Vagina (tissue), 2 donors: ENCODE measurements at regions not wholly inside any gene's neighbourhood (a gene's known extent, or its start where the extent isn't known, plus 50 kb on each side); places are given as distances from the start of the nearest gene placed in this dataset.

ENCODE experiments used
- DNase-seq, 2 donors: peaks; one replicate each; pipeline ENCODE4 v3.0.0-alpha.2; 2017; ENCODE audit errors: extremely low spot score in 2 of 2
- H3K27ac ChIP-seq: fragments of 200-600 bp; sonication (generic); one replicate; pipeline ENCODE4 v1.5.1; 2019
- H3K27me3 ChIP-seq: fragments of 200-600 bp; sonication (generic); one replicate; pipeline ENCODE4 v1.5.1; 2019
- H3K36me3 ChIP-seq, 2 donors: fragments of 200-600 bp; sonication (generic); one replicate each; pipeline ENCODE4 v1.5.1; 2017 to 2019
- H3K4me1 ChIP-seq: fragments of 200-600 bp; sonication (generic); one replicate; pipeline ENCODE4 v1.5.1; 2019
- H3K4me3 ChIP-seq, 2 donors: fragments of 200-600 bp; sonication (generic); 1 replicate in 1 of 2; 2 replicates in 1 of 2; pipeline ENCODE4 v1.5.1; 2016 to 2019
- H3K9me3 ChIP-seq: fragments of 200-600 bp; sonication (generic); one replicate; pipeline ENCODE4 v1.5.1; 2019
- CTCF ChIP-seq, 3 experiments: fragments of 450-650 bp in 2 of 3; fragments of 200-600 bp in 1 of 3; sonication (generic) in 1 of 3; IDR thresholded peaks; one replicate each; pipeline ENCODE4 v1.5.1; 2017 to 2019; ENCODE audit warnings: antibody characterized with exemption in 3 of 3, mild to moderate bottlenecking in 2 of 3, moderate library complexity in 2 of 3
- POLR2A ChIP-seq, 2 donors: fragments of 450-650 bp; IDR thresholded peaks; one replicate each; pipeline ENCODE4 v1.6.1; 2017; ENCODE audit warnings: antibody characterized with exemption in 2 of 2, mild to moderate bottlenecking in 2 of 2, moderate library complexity in 2 of 2
- POLR2AphosphoS5 ChIP-seq, 2 donors: sonication (generic); formaldehyde crosslinking; IDR thresholded peaks; one replicate each; pipeline ENCODE4 v1.9.0; 2017; ENCODE audit warnings: antibody characterized with exemption in 2 of 2, mild to moderate bottlenecking in 2 of 2, low read depth in 1 of 2; ENCODE audit not compliant: insufficient read depth in 1 of 2
- intact Hi-C: fragments of 100-400 bp; cut with DNase I; formaldehyde crosslinking; loops from one replicate; pipeline ENCODE4 v1.15.1; 2023

- H3K27me3 ChIP-seq, result no peaks in the 10 kb centered on the region
- no peak for DNase-seq
Observed at GRCh38 chr18:30177056-30177455, 865.5 kb downstream of the DSC3 start.

GRCh38 chr18:30175621-30176225 is 866.8 kb downstream of the DSC3 start:
- Histone ChIP-seq H3K4me3 (no peak overlapping the region), H3K27me3 (no peaks in the 10 kb centered on the region), H3K4me1 (no peaks in the 10 kb centered on the region), H3K9me3 (no peaks in the 10 kb centered on the region), H3K27ac (no peak overlapping the region), H3K36me3 (no peaks in the 10 kb centered on the region)
- TF ChIP-seq POLR2A (IDR thresholded peaks at IDR 0.05) (no peak), CTCF (IDR thresholded peaks at IDR 0.05) (no peak), POLR2AphosphoS5 (IDR thresholded peaks at IDR 0.05; ENCODE audit: insufficient read depth in 1 of 2, low read depth in 1 of 2) (no peak)
- no peak for DNase-seq
- intact Hi-C loops, result no loop called here

More at GRCh38 chr18:30177056-30177455, 865.5 kb downstream of the DSC3 start:
- TF ChIP-seq POLR2AphosphoS5 (IDR thresholded peaks at IDR 0.05; ENCODE audit: insufficient read depth in 1 of 2, low read depth in 1 of 2), result no peak
- TF ChIP-seq POLR2A (IDR thresholded peaks at IDR 0.05), result no peak
- TF ChIP-seq CTCF (IDR thresholded peaks at IDR 0.05), result no peak
- no peaks in the 10 kb centered on the region for H3K4me1 ChIP-seq
- H3K27ac ChIP-seq, result no peak overlapping the region
- no peaks in the 10 kb centered on the region for H3K9me3 ChIP-seq
- intact Hi-C loops, result no loop called here
- H3K36me3 ChIP-seq, result no peaks in the 10 kb centered on the region
- no peak overlapping the region for H3K4me3 ChIP-seq

- DNase-seq, result no peak
Observed at GRCh38 chr18:30175061-30175574, 867.4 kb downstream of the DSC3 start.

GRCh38 chr18:30163573-30163972 is 879.0 kb downstream of the DSC3 start:
- no peaks in the 10 kb centered on the region for H3K36me3 ChIP-seq
- H3K27ac ChIP-seq, result no peak overlapping the region
- no peak for TF ChIP-seq CTCF (IDR thresholded peaks at IDR 0.05)
- no peak for TF ChIP-seq POLR2AphosphoS5 (IDR thresholded peaks at IDR 0.05; ENCODE audit: insufficient read depth in 1 of 2, low read depth in 1 of 2)
- TF ChIP-seq POLR2A (IDR thresholded peaks at IDR 0.05), result no peak
- intact Hi-C loops, result no loop called here
- H3K27me3 ChIP-seq, result no peaks in the 10 kb centered on the region
- H3K4me3 ChIP-seq, result no peak overlapping the region
- no peak for DNase-seq
- no peaks in the 10 kb centered on the region for H3K9me3 ChIP-seq
- no peaks in the 10 kb centered on the region for H3K4me1 ChIP-seq

More at GRCh38 chr18:30175061-30175574, 867.4 kb downstream of the DSC3 start:
- H3K4me3 ChIP-seq, result no peak overlapping the region
- intact Hi-C loops, result no loop called here
- no peaks in the 10 kb centered on the region for H3K36me3 ChIP-seq
- TF ChIP-seq POLR2AphosphoS5 (IDR thresholded peaks at IDR 0.05; ENCODE audit: insufficient read depth in 1 of 2, low read depth in 1 of 2) (no peak), POLR2A (IDR thresholded peaks at IDR 0.05) (no peak), CTCF (IDR thresholded peaks at IDR 0.05) (no peak)
- H3K27ac ChIP-seq, result no peak overlapping the region
- H3K9me3 ChIP-seq, result no peaks in the 10 kb centered on the region
- H3K4me1 ChIP-seq, result no peaks in the 10 kb centered on the region
- H3K27me3 ChIP-seq, result no peaks in the 10 kb centered on the region

- Histone ChIP-seq H3K27ac (no peak overlapping the region), H3K4me3 (no peak overlapping the region), H3K27me3 (no peaks in the 10 kb centered on the region), H3K4me1 (no peaks in the 10 kb centered on the region), H3K36me3 (no peaks in the 10 kb centered on the region), H3K9me3 (no peaks in the 10 kb centered on the region)
- intact Hi-C loops, result no loop called here
- no peak for DNase-seq
- TF ChIP-seq POLR2AphosphoS5 (IDR thresholded peaks at IDR 0.05; ENCODE audit: insufficient read depth in 1 of 2, low read depth in 1 of 2) (no peak), CTCF (IDR thresholded peaks at IDR 0.05) (no peak), POLR2A (IDR thresholded peaks at IDR 0.05) (no peak)
Observed at GRCh38 chr18:30160124-30160523, 882.4 kb downstream of the DSC3 start.
